Activated naive CD4-positive, alpha-beta T cell treated with anti-CD3 and anti-CD28 coated beads, Interleukin-2, amount 50 U/mL, for 16 hours (primary cell): ENCODE measurements at regions not wholly inside any gene's neighbourhood (a gene's known extent, or its start where the extent isn't known, plus 50 kb on each side); places are given as distances from the start of the nearest gene placed in this dataset.

Experiments
- DNase-seq: peaks from one replicate; pipeline ENCODE4 v3.0.0-alpha.2; 2020

- DNase-seq, result no peak
Observed at GRCh38 chr15:96538491-96538890, 208.0 kb downstream of the NR2F2 start.

DNA sequence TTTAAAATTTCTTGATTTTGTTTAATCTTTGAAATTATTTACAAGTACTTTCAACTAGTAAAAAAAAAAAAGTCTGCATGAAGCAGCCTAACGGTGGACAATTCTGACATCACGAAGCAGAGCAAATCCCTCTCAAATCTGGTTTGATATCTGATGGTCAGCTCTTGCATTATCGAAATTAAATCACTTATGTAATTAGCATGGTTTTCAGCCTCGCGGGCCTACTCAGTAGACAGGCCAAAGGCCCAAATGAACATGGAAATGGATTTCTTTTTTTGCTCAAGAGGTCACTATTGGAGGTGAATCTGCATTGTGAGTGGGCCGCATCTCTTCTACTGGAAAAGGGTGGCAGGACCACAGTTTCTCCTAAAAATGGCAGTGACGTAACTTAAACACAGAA lies 209.8 kb downstream of the NR2F2 start:
- no peak for DNase-seq

GRCh38 chr15:96542130-96542770 lies 211.8 kb downstream of the NR2F2 start:
- no peak for DNase-seq

- DNase-seq, result no peak
Observed at GRCh38 chr15:96544162-96544756, 213.8 kb downstream of the NR2F2 start.

DNA sequence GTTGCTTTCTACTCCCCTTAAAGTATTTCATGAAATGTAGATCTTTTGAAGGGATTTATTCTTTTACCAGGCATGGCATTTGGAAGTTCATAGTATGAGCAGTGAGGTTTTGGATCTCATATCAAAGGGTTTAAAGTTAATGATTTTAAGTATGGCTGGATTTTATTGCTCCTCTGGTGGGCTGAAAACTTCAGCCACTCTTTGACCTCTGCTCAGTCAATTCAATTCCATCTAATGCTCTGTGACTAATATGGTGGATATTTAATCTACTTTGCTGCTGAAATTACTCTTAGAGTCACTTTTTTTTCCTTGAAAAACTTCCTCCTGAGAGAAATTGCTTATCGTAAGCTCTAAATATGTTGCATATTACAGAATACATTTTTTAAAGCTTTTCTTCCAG lies 218.6 kb downstream of the NR2F2 start:
- no peak for DNase-seq

- DNase-seq, result no peak
Observed at GRCh38 chr15:96551196-96551595, 220.7 kb downstream of the NR2F2 start.

DNA sequence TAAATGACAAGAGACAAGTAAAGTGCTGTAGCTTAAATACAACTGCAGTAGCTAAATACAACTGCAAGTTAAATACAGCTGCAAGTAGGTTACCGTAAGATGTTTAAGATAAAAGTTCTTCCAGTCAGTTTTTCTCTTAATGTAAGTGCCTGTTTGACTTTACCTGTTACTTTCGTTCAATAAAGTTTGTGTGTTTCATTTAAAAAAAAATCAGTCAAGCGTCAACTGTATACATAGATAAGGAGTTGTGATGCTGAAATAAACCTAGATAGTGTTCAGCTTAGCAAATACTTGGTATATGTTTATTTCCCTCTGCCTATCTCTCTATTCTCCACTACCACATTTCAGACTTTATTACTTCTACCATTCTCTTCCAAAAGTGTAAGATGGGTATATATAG lies 221.2 kb downstream of the NR2F2 start:
- DNase-seq, result no peak

DNA sequence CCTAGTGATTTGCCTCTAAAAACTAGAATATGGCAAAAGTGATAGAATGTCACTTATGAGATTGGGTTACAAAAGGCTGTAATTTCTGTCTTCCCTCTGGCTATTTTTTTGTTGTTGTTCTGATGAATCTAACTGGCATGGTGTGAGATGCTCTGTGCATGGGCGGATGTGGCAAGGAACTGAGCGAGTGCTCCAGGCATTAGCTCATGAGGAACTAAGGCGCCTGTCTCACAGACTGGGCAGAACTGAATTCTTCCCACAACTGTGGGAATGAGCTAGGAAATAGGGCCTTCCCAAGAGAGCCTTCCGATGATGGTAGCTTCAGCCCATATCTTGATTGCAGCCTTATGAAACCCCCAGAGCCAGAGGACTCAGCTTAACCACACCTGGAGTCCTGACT lies 222.5 kb downstream of the NR2F2 start:
- DNase-seq, result no peak

DNA sequence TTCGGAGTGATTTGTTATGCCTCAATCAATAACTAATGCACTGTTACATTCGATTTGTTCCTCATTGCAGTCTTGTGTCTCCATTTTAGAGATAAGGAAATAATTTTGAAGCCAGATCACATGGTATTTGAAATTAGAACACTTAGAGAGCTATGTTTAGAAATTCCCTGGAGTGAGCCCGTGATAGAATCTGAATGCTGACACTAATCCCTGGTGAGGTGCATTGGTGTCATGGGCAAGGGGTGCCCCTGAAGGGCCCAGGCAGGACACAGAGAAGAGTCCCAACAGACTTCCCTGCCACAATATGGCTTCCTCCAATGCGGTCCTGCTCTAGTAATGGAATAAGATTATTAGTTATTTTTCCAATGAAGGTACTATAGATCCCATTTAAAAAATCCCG lies 223.0 kb downstream of the NR2F2 start:
- no peak for DNase-seq

DNA sequence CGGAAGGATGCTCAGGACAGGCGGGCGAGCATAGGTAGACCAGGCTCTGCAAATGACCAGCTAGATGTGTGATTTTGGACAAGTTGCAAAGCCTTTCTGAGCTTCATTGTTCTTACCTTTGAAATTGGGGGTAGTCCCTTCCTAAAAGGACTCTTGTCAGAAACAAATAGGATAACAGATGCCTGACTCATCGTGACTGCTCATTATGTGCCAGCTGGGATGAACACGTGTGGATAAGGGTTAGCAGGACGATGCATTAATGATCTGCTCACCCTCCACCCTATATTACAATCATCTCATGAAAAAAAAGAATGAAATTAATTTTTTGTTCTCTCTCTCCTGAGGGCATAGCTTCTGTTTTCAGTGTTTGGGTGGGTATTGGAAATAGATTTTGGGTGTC lies 223.4 kb downstream of the NR2F2 start:
- no peak for DNase-seq

GRCh38 chr15:96554541-96554940 lies 224.0 kb downstream of the NR2F2 start:
- no peak for DNase-seq

- no peak for DNase-seq
Observed at GRCh38 chr15:96559087-96559486, 228.6 kb downstream of the NR2F2 start.

- DNase-seq, result no peak
Observed at GRCh38 chr15:96559631-96560030, 229.1 kb downstream of the NR2F2 start.

DNA sequence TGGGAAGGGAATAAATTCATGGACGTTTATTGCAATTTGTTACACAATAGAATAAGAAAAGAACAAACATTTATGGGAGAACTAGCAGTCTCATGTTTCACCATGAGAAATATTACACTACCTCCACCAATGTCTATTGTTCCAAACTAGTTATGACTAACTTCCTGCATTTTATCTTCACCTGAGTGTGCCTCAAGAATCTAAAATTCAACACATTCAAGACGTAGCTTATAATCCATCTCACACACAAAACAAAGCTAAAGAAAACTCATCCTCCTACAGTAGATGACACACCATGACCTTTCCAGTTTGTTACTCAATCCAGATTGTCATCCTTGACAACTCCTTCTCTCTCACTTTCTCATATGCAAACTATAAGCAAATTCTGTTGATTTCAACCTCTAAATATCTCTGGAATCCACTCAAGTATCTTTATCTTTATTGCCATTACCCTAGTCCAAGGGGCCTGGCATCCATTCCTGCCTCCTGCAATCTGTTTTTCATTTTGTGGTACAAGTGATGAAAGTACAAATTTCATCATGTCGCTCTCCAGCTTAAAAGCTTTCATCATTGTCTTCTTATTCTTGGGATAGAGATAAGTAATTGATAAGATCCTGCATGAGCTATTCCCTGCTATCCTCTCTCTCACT lies 229.9 kb downstream of the NR2F2 start:
- DNase-seq, result no peak

GRCh38 chr15:96561593-96561992 lies 231.1 kb downstream of the NR2F2 start:
- no peak for DNase-seq

GRCh38 chr15:96564546-96564945 lies 234.0 kb downstream of the NR2F2 start:
- no peak for DNase-seq

GRCh38 chr15:96565266-96565665 lies 234.8 kb downstream of the NR2F2 start:
- DNase-seq, result no peak

- no peak for DNase-seq
Observed at GRCh38 chr15:96574782-96575181, 244.3 kb downstream of the NR2F2 start.

- no peak for DNase-seq
Observed at GRCh38 chr15:96576596-96576995, 246.1 kb downstream of the NR2F2 start.

GRCh38 chr15:96578393-96578792 lies 247.9 kb downstream of the NR2F2 start:
- DNase-seq, result no peak

- DNase-seq, result no peak
Observed at GRCh38 chr15:96581371-96581770, 250.9 kb downstream of the NR2F2 start.

GRCh38 chr15:96582473-96582872 lies 252.0 kb downstream of the NR2F2 start:
- DNase-seq, result no peak

- no peak for DNase-seq
Observed at GRCh38 chr15:96583671-96584070, 253.2 kb downstream of the NR2F2 start.
